G401 (cell line): ENCODE measurements at regions not wholly inside any gene's neighbourhood (a gene's known extent, or its start where the extent isn't known, plus 50 kb on each side); places are given as distances from the start of the nearest gene placed in this dataset.
A peak's percentile ranks its signal among the peaks of the same experiment; 100 is the strongest.
"Not testable (repeated sequence)": the region's sequence is repeated elsewhere in the genome, so short reads cannot be mapped to it uniquely, and the experiment has no call there.

Experiments
- DNase-seq: peaks from one replicate; pipeline ENCODE4 v3.0.0-alpha.2; 2015; ENCODE audit warnings: low spot score
- in situ Hi-C: cut with HindIII; loops from 2 replicates; pipeline ENCODE4 v1.10.0; 2016; ENCODE audit warnings: low sequenced_read_pairs, mixed read lengths

DNA sequence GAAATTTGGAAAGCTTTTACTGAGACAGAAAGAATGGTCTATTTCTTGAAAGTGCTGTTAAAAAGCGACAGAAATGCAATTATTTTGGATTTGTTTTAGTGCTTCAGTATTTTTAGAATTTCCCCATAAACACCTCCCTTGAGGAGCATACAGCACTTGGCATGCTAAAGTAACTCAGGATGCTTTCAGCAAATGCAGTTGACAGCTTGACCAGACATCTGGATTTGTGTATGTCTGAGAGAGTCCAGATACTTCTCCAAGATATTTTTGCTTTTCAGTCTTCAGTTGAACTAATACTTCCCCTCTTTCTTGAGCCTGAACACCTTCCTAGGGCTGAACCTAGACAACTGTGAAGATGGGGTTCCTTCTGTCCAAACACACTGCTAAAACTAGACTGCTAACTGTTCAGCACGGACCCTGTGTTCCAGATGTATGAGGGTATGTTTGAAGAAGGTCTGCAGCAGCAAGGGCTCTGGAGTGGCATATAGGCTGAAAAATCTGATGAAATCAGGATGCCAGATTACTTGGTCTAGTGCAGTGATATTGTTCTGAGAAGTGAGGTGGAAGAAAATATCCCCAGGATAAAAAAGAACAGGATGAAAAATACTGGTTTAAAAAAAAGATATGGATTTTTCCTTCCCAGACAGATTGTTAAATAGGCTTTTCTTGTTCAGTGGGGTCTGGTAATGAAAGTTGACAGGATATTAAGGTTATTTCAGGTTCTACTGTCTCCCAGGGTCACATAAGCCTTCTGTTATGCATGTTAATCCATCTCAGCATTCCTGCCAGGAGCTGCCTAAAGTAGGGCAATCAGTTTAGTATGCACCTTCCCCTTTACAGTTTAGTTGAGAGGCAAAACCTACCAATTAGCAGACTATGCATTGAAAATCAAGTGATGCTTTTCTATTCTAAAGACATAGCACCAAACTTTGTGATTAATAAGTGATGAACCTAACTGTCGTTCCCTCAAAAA is 516.9 kb upstream of the TBL1XR1 start:
- peak; percentile 94 for DNase-seq
- in situ Hi-C loops = no loop called here

DNA sequence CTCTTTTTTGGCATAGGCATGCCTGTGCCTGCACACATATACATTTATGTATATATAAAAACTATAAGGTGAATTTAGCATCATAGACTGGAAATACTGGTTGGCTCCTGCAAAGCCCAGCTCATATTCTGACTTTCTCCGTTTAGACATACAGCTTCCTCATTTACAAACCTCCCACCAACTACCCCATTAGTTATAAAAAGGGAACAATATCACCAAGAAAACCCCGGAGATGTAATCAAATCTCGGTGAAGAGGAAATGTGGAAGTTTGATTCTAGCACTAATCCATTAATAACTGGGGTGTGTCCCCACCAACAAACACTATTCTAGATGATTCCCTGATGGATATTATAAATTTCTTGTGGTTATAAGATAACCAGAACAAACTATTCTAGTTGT is 517.7 kb upstream of the TBL1XR1 start:
- in situ Hi-C loops = no loop called here
- no peak for DNase-seq

- DNase-seq = no peak
- in situ Hi-C loops = no loop called here
Measured at GRCh38 chr3:177715980-177716379, 518.7 kb upstream of the TBL1XR1 start.

- DNase-seq, in situ Hi-C loops: not testable (repeated sequence)
Measured at GRCh38 chr3:177720927-177721326, 523.6 kb upstream of the TBL1XR1 start.

- in situ Hi-C loops = no loop called here
- no peak for DNase-seq
Measured at GRCh38 chr3:177721864-177722785, 524.8 kb upstream of the TBL1XR1 start.

GRCh38 chr3:177724020-177724638 is 526.8 kb upstream of the TBL1XR1 start:
- DNase-seq = peak; percentile 56
- in situ Hi-C loops = no loop called here

- no peak for DNase-seq
- in situ Hi-C loops = no loop called here
Measured at GRCh38 chr3:177725165-177725564, 527.9 kb upstream of the TBL1XR1 start.

- in situ Hi-C loops = no loop called here
Measured at GRCh38 chr3:177726807-177727206, 529.5 kb upstream of the TBL1XR1 start.

DNA sequence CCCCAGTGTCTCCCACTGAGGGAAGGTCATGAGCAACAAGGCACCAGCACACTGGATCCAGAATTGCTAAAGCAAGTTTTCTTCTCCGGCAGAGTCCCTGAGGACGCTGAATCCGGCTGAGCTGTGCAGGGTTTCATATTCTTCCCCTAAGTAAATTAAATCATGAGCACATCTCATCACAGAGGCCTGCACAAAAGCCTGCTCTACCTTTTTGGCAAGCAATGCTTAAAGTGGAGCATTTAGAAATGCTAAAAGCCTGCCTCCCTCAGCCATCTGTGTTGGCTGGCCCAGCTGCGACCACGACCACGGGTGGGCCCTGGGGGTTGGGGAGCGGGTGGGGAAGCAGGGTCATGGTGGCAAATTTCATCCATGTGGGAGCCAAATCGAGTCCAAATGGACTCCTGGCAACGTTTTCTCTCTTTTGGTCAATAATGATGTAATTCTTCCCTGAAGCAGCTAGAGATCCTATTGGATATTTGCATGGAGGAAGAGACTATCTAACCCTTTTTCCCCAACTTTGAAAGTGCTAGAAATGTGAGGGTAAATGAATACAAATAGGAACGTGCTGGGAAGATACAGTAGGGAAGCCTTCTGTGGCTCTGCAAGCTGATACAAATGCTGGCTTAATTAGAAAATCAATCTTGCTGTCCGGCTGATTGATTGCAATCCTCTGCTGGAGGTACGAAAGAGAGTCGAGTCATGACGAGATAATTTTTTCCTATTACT is 532.8 kb upstream of the TBL1XR1 start:
- peak; percentile 52 for DNase-seq
- in situ Hi-C loops = no loop called here

More at GRCh38 chr3:177726807-177727206, 529.5 kb upstream of the TBL1XR1 start:
- DNase-seq = no peak

DNA sequence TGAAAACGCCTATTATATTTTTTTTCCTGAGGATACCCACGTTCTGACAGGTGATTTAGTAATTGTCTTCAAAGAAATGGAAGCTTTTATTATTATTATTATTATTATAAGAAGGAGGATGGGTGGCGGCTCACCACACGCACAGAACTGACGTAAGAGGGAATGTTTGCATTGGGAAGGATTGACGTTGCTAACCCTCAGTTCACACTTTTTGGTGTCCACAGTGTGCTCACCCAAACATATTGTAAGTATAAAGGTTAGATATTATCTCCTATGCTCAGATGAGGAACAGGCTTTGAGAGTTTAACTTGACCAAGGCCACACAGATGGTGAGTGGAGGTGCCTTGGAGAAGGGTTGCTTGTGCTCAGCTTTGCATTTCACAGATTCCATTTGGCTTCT is 533.5 kb upstream of the TBL1XR1 start:
- DNase-seq = no peak
- in situ Hi-C loops = no loop called here

GRCh38 chr3:177731644-177732268 is 534.5 kb upstream of the TBL1XR1 start:
- DNase-seq = no peak
- in situ Hi-C loops = no loop called here

GRCh38 chr3:177733233-177733632 is 536.0 kb upstream of the TBL1XR1 start:
- in situ Hi-C loops = no loop called here
- no peak for DNase-seq

- in situ Hi-C loops = no loop called here
- peak; percentile 84 for DNase-seq
Measured at GRCh38 chr3:177733936-177734335, 536.7 kb upstream of the TBL1XR1 start.

GRCh38 chr3:177735431-177735830 is 538.1 kb upstream of the TBL1XR1 start:
- in situ Hi-C loops = no loop called here
- no peak for DNase-seq

- in situ Hi-C loops = no loop called here
- no peak for DNase-seq
Measured at GRCh38 chr3:177739461-177739860, 542.2 kb upstream of the TBL1XR1 start.

DNA sequence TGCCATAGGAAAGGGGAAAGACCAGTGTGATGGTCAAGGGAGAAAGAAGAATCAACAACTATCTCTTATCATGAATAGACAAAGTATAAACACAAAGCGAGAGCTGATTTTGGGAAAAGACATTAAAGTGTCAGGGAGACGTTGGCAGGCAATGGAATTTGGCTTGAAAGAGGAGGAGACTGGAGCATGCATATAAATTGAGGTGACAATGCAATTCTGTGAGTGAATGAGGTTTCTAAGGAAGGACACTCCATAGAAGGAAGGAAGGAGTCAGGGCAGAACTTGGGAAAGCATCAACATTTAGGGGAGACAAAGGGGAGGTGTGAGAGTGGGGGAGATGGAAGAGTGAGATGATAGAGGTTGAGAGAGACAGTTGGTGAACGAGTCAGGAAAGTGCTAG is 543.0 kb upstream of the TBL1XR1 start:
- in situ Hi-C loops = no loop called here
- DNase-seq = no peak

GRCh38 chr3:177742273-177742672 is 545.0 kb upstream of the TBL1XR1 start:
- DNase-seq = no peak
- in situ Hi-C loops = no loop called here

DNA sequence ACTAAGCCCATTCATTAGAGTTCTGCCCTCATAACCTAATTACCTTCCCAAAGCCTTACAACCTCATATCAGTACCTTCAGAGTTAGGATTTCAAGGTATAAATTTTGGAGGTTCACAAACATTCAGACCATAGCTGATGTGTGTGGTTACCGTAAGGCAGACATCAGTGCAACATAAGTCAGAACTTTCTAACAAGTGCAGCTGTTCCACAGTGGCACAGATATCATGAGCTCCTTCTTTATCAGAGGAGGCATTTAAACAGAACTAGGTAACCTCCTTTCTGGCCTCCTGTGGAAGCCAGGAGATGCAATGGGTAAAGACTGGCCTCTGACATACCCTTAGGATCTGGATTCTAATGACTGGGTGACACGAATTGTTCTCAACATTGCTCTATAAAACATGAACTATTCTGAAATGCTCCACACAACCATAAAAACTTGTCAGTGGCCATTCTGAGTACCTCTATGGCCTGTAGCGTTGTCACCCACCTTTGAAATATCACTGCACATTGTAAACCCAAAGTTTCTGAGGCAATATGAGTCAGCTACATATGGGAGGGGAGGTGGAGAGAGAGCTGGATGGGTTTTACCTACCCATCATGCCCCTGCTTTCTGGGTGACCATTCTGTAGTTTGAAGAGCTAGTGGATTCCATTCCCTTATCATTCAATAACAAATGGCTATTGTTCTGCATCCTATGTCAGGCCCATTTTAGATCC is 546.0 kb upstream of the TBL1XR1 start:
- in situ Hi-C loops = no loop called here
- DNase-seq = no peak
